K562 (cell line): ENCODE measurements at regions not wholly inside any gene's neighbourhood (a gene's known extent, or its start where the extent isn't known, plus 50 kb on each side); places are given as distances from the start of the nearest gene placed in this dataset.

Experiments used
- ATAC-seq: fragments of 200-7000 bp; cut with Tn5 transposase; 3 replicates; pipeline ENCODE4 v1.9.1; 2020; ENCODE audit warnings: moderate library complexity
- BruUV-seq: library from RNA; stranded (reverse); fragments of 400-500 nt; replicated peaks from 2 replicates; lab custom pipeline; 2021; lab: Mats Ljungman, UMichigan
- CTCF ChIA-PET: fragments of 300-600 bp; formaldehyde crosslinking; extraction: SDS; loops from one replicate; lab custom pipeline; 2021; ENCODE audit warnings: low intra/inter-chr PET ratio; lab: Yijun Ruan, JAX
- POLR2A ChIA-PET: fragments of 300-600, 350-650 bp; sonication (Branson Sonifier 250); formaldehyde crosslinking; extraction: SDS; loops from one replicate; lab custom pipeline; 2021; ENCODE audit warnings: antibody characterized with exemption, inconsistent platforms; lab: Yijun Ruan, JAX
- DNase-seq, 4 experiments: peaks; one replicate each; pipeline versions ENCODE4 v3.0.0 to v3.0.0-alpha.2; 2011 to 2018; ENCODE audit warnings: low spot score in 3 of 4, mixed read lengths in 3 of 4; ENCODE audit errors: extremely low read depth in 1 of 4
- FAIRE-seq: peaks from 2 replicates; lab custom pipeline; 2011; peaks lifted over from hg19 to GRCh38; lab: Jason Lieb, UNC
- H2AFZ ChIP-seq: 2 replicates; pipeline ENCODE4 v1.6.0; 2011; ENCODE audit warnings: low read depth, low read length, control low read depth, inconsistent platforms
- H3K27ac ChIP-seq: fragments of 200-600 bp; 3 replicates; pipeline ENCODE4 v1.8.0; 2011; ENCODE audit warnings: low read depth, mild to moderate bottlenecking, control low read depth, inconsistent platforms, low read length, moderate library complexity, mixed read lengths; ENCODE audit errors: extremely low read depth
- H3K27me3 ChIP-seq, 2 experiments: fragments of 300-600 bp in 1 of 2; 2 replicates in 1 of 2; 3 replicates in 1 of 2; pipeline versions ENCODE4 v1.6.0 to v1.8.0; 2011; ENCODE audit warnings: inconsistent platforms in 2 of 2, low read length in 2 of 2, mild to moderate bottlenecking in 1 of 2, mixed read lengths in 1 of 2, moderate library complexity in 1 of 2; ENCODE audit not compliant: control insufficient read depth in 2 of 2, insufficient read depth in 2 of 2
- H3K36me3 ChIP-seq: fragments of 300-600 bp; 3 replicates; pipeline ENCODE4 v1.8.0; 2011; ENCODE audit warnings: mild to moderate bottlenecking, low read length, inconsistent platforms; ENCODE audit not compliant: control insufficient read depth, insufficient read depth
- H3K4me1 ChIP-seq, 2 experiments: fragments of 200-600 bp in 1 of 2; replicated peaks in 1 of 2; 2 replicates in 1 of 2; 3 replicates in 1 of 2; pipeline versions ENCODE4 v1.5.1 to v1.8.0; 2011; ENCODE audit warnings: inconsistent platforms in 2 of 2, low read length in 2 of 2, mild to moderate bottlenecking in 1 of 2, mixed read lengths in 1 of 2, moderate library complexity in 1 of 2; ENCODE audit not compliant: control insufficient read depth in 2 of 2, insufficient read depth in 2 of 2
- H3K4me2 ChIP-seq: 2 replicates; pipeline ENCODE4 v1.6.1; 2011; ENCODE audit warnings: low read length, control low read depth, inconsistent platforms, mixed read lengths; ENCODE audit not compliant: insufficient read depth
- H3K4me3 ChIP-seq: fragments of 200-600 bp; sonication (generic), shearing (Covaris generic); 2 replicates; pipeline ENCODE4 v1.5.1; 2016; ENCODE audit warnings: control low read depth, inconsistent platforms
- H3K79me2 ChIP-seq: fragments of 200-600 bp; 3 replicates; pipeline ENCODE4 v1.8.0; 2011; ENCODE audit warnings: low read length, inconsistent platforms; ENCODE audit not compliant: control insufficient read depth, insufficient read depth
- H3K9ac ChIP-seq, 2 experiments: 2 replicates each; pipeline versions ENCODE4 v1.6.0 to v1.6.1; 2011; ENCODE audit warnings: low read depth in 2 of 2, low read length in 2 of 2, control low read depth in 1 of 2, inconsistent platforms in 1 of 2, mild to moderate bottlenecking in 1 of 2, mixed read lengths in 1 of 2; ENCODE audit not compliant: insufficient read depth in 1 of 2
- H3K9me1 ChIP-seq: one replicate; pipeline ENCODE4 v1.6.0; 2011; ENCODE audit warnings: inconsistent platforms, mild to moderate bottlenecking, low read length, moderate library complexity; ENCODE audit not compliant: control insufficient read depth, insufficient read depth
- H3K9me3 ChIP-seq: replicated peaks from 2 replicates; pipeline ENCODE4 v1.5.1; 2011; ENCODE audit warnings: low read depth, low read length, inconsistent platforms; ENCODE audit not compliant: control insufficient read depth, insufficient read depth
- H4K20me1 ChIP-seq: replicated peaks from 2 replicates; pipeline ENCODE4 v1.6.1; 2011; ENCODE audit warnings: low read length, inconsistent platforms, mixed read lengths; ENCODE audit not compliant: control insufficient read depth, insufficient read depth
- BRCA1 ChIP-seq, 2 experiments: fragments of 450-650 bp in 1 of 2; sonication (generic) in 1 of 2; formaldehyde crosslinking in 1 of 2; IDR thresholded peaks; 2 replicates each; pipeline versions ENCODE4 v1.5.0 to v1.6.1; 2017 to 2020; ENCODE audit warnings: mild to moderate bottlenecking in 1 of 2, missing genetic modification reagents in 1 of 2
- CBX3 ChIP-seq, 2 experiments: IDR thresholded peaks; 1 replicate in 1 of 2; 2 replicates in 1 of 2; pipeline ENCODE4 v1.6.1; 2012; ENCODE audit warnings: inconsistent platforms in 2 of 2, low read length in 2 of 2, borderline replicate concordance in 1 of 2, control low read depth in 1 of 2
- FOS ChIP-seq: IDR thresholded peaks from 3 replicates; pipeline ENCODE4 v1.6.1; 2011; ENCODE audit not compliant: insufficient read length; ENCODE audit errors: extremely low read depth
- SAP30 ChIP-seq: fragments of 200-600 bp; sonication (generic); IDR thresholded peaks from 2 replicates; pipeline ENCODE4 v1.6.1; 2012; ENCODE audit warnings: borderline replicate concordance, low read depth, mild to moderate bottlenecking, moderate library complexity, low read length, control low read depth, inconsistent platforms; ENCODE audit not compliant: insufficient read depth, poor library complexity, severe bottlenecking
- SMAD2 ChIP-seq: fragments of 150-350 bp; IDR thresholded peaks from 2 replicates; pipeline ENCODE4 v1.6.1; 2014; ENCODE audit warnings: low read depth, mild to moderate bottlenecking, low read length
- TCFL5 ChIP-seq: fragments of 250-450 bp; sonication (Bioruptor Pico); conservative IDR thresholded peaks from 2 replicates; pipeline ENCODE4 v1.6.1; 2021; ENCODE audit warnings: mild to moderate bottlenecking, moderate library complexity, matching md5 sums
- YBX1 ChIP-seq: fragments of 450-650 bp; IDR thresholded peaks from 2 replicates; pipeline ENCODE4 v1.7.1; 2016; ENCODE audit warnings: mild to moderate bottlenecking
- ZNF24 ChIP-seq: fragments of 450-650 bp; IDR thresholded peaks from 2 replicates; pipeline ENCODE4 v1.6.1; 2016
- ZNF785 ChIP-seq: fragments of 250-450 bp; sonication (Bioruptor Pico); IDR thresholded peaks from 2 replicates; pipeline ENCODE4 v1.4.0; 2020; ENCODE audit warnings: mild to moderate bottlenecking
- WGBS: fragments of 100-300 bp; shearing (Covaris generic); methylation state at CpG from one replicate; pipeline ENCODE4 v1.1.6; 2016; ENCODE audit warnings: low coverage, mixed read lengths; ENCODE audit not compliant: insufficient coverage; ENCODE audit errors: missing lambda C conversion rate; 5-methylcytosine and 5-hydroxymethylcytosine counted together
- in situ Hi-C: fragments of 300-500 bp; cut with MboI; formaldehyde crosslinking; loops from 4 replicates; pipeline ENCODE4 v1.15.0; 2018; ENCODE audit warnings: inconsistent platforms, mixed read lengths
- intact Hi-C: fragments of 100-400 bp; cut with micrococcal nuclease; formaldehyde crosslinking; loops from 2 replicates; pipeline ENCODE4 v1.14.2; 2022
- TF ChIP-seq, protein P1 (sequence below), 2 experiments: fragments of 150-350 bp in 1 of 2; IDR thresholded peaks; 2 replicates each; pipeline ENCODE4 v1.6.1; 2012 to 2016; ENCODE audit warnings: low read depth in 2 of 2, low read length in 2 of 2, mild to moderate bottlenecking in 1 of 2, moderate library complexity in 1 of 2
- TF ChIP-seq, protein P2 (sequence below): sonication (generic); formaldehyde crosslinking; IDR thresholded peaks from 2 replicates; pipeline ENCODE4 v1.9.0; 2022; ENCODE audit warnings: mild to moderate bottlenecking, missing genetic modification reagents

DNA sequence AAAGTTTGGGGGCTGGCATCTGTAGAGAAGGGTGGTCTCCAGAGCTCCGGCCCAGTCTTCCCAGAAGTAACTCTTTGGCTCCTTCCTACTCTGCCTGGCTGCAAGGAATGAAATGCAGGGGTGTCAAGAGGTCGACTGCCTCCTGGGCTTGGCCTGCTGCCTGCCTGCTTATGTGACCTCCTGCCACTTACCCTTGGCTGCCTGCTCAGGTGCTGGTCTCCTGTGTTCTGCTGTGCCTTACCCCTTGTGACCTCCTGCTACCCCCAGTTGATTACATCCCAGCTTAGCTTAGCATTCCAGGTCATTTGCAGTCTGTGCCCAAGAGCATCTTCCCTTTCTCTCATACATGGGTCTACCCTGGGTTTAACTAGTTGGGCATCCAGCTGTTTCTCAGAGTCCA lies 180.2 kb downstream of the PTPN20 start (continued):
- TF ChIP-seq, protein P1, sequence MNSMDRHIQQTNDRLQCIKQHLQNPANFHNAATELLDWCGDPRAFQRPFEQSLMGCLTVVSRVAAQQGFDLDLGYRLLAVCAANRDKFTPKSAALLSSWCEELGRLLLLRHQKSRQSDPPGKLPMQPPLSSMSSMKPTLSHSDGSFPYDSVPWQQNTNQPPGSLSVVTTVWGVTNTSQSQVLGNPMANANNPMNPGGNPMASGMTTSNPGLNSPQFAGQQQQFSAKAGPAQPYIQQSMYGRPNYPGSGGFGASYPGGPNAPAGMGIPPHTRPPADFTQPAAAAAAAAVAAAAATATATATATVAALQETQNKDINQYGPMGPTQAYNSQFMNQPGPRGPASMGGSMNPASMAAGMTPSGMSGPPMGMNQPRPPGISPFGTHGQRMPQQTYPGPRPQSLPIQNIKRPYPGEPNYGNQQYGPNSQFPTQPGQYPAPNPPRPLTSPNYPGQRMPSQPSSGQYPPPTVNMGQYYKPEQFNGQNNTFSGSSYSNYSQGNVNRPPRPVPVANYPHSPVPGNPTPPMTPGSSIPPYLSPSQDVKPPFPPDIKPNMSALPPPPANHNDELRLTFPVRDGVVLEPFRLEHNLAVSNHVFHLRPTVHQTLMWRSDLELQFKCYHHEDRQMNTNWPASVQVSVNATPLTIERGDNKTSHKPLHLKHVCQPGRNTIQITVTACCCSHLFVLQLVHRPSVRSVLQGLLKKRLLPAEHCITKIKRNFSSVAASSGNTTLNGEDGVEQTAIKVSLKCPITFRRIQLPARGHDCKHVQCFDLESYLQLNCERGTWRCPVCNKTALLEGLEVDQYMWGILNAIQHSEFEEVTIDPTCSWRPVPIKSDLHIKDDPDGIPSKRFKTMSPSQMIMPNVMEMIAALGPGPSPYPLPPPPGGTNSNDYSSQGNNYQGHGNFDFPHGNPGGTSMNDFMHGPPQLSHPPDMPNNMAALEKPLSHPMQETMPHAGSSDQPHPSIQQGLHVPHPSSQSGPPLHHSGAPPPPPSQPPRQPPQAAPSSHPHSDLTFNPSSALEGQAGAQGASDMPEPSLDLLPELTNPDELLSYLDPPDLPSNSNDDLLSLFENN (IDR thresholded peaks at IDR 0.05; ENCODE audit: low read depth in 2 of 2, low read length in 2 of 2), result no peak
- TF ChIP-seq SMAD2, result no peak
- TF ChIP-seq, protein P2, sequence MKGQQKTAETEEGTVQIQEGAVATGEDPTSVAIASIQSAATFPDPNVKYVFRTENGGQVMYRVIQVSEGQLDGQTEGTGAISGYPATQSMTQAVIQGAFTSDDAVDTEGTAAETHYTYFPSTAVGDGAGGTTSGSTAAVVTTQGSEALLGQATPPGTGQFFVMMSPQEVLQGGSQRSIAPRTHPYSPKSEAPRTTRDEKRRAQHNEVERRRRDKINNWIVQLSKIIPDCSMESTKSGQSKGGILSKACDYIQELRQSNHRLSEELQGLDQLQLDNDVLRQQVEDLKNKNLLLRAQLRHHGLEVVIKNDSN (CRISPR knock-in tag), result no peak

DNA sequence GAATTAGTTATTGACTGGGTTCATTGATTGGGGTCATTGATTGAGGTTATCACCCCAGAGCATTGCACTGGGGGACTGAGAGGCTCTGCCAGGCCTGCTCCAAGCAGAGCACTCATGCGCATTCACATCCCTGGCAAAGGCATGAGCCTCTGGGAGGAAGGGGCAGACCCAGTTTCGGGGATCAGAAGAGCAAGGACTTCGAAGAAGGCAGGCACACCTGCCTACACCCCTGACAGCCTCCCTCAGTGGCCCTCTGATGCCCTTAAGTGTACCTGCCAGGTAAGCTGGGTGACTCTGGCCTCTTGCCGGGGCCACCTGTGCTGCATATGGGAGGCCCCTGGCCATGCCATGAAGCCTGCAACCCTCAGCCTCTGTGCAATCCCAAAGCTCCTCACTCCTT lies 181.1 kb downstream of the PTPN20 start:
- Histone ChIP-seq H3K4me2 (no peak overlapping the region), H3K9me3 (no peaks in the 10 kb centered on the region), H3K79me2 (no peaks in the 10 kb centered on the region), H3K4me1 (no peaks in the 10 kb centered on the region), H3K9ac (no peak overlapping the region), H3K4me3 (no peak overlapping the region), H3K27me3 (peaks cover 10 to 41% of the 10 kb centered on the region in 2 experiments; a peak in 3 of 5 replicates), H3K27ac (no peak overlapping the region), H3K36me3 (no peaks in the 10 kb centered on the region)
- POLR2A ChIA-PET, result no interaction called here
- no peak for DNase-seq
- no TSS peak for BruUV-seq
- TF ChIP-seq FOS, result no peak
- TF ChIP-seq ZNF785 (CRISPR knock-in tag), result no peak
- no peak for TF ChIP-seq CBX3 (IDR thresholded peaks at IDR 0.05; ENCODE audit: borderline replicate concordance in 1 of 2, low read length in 2 of 2)
- TF ChIP-seq YBX1, result no peak
- no peak for TF ChIP-seq ZNF24
- TF ChIP-seq TCFL5, result no peak
- no peak for TF ChIP-seq BRCA1 (IDR thresholded peaks at IDR 0.05)
- TF ChIP-seq BRCA1 (CRISPR knock-in tag; IDR thresholded peaks at IDR 0.05), result no peak
- no peak for TF ChIP-seq SAP30
- TF ChIP-seq, all 486 proteins: peak for 0
- WGBS, result 0% methylated on average over 4 of the region's 4 CpGs
- no peak for ATAC-seq
- Histone ChIP-seq H4K20me1 (no peaks in the 10 kb centered on the region; the same call in 1 of the 2 replicates), H2AFZ (no peak overlapping the region), H3K9me1 (no peaks in the 10 kb centered on the region)
- in situ Hi-C loops (no loop called here), intact Hi-C loops (no loop called here)
- CTCF ChIA-PET, result no interaction called here
- FAIRE-seq, result no peak
